Activated CD8-positive, alpha-beta T cell treated with anti-CD3 and anti-CD28 coated beads for 36 hours (primary cell): ENCODE measurements at regions not wholly inside any gene's neighbourhood (a gene's known extent, or its start where the extent isn't known, plus 50 kb on each side); places are given as distances from the start of the nearest gene placed in this dataset.

Experiments used
- ATAC-seq: fragments of 200-7000 bp; cut with Tn5 transposase; one replicate; pipeline ENCODE4 v1.10.0; 2021; ENCODE audit warnings: mild to moderate bottlenecking, moderate library complexity
- CTCF ChIA-PET: fragments of 350-600 bp; sonication (Branson Sonifier 250); formaldehyde crosslinking; loops from one replicate; lab custom pipeline; 2021; ENCODE audit warnings: antibody characterized with exemption; lab: Charles Lee
- POLR2A ChIA-PET: fragments of 350-600 bp; sonication (Branson Sonifier 250); formaldehyde crosslinking; loops from one replicate; lab custom pipeline; 2021; ENCODE audit warnings: antibody characterized with exemption; lab: Charles Lee
- DNase-seq: peaks from one replicate; pipeline ENCODE4 v3.0.0-alpha.2; 2020
- H3K27ac Mint-ChIP-seq: one replicate; pipeline ENCODE4 v1.8.0; 2021; ENCODE audit warnings: mild to moderate bottlenecking, mixed read lengths
- H3K27me3 Mint-ChIP-seq: one replicate; pipeline ENCODE4 v1.8.0; 2021; ENCODE audit warnings: mixed read lengths
- H3K36me3 Mint-ChIP-seq: one replicate; pipeline ENCODE4 v1.8.0; 2021; ENCODE audit warnings: low read depth, mixed read lengths
- H3K4me1 Mint-ChIP-seq: one replicate; pipeline ENCODE4 v1.8.0; 2021; ENCODE audit warnings: low read depth, mixed read lengths
- H3K4me3 Mint-ChIP-seq: one replicate; pipeline ENCODE4 v1.8.0; 2021; ENCODE audit warnings: mild to moderate bottlenecking, moderate library complexity, mixed read lengths
- H3K9me3 Mint-ChIP-seq: one replicate; pipeline ENCODE4 v1.8.0; 2021; ENCODE audit warnings: mixed read lengths
- intact Hi-C: fragments of 100-400 bp; cut with micrococcal nuclease; formaldehyde crosslinking; loops from one replicate; pipeline ENCODE4 v1.10.0; 2022
- TF ChIP-seq, protein P1 (sequence below): fragments of 200-600 bp; IDR thresholded peaks from one replicate; pipeline ENCODE4 v1.8.0; 2022; ENCODE audit warnings: antibody characterized with exemption, mild to moderate bottlenecking

DNA sequence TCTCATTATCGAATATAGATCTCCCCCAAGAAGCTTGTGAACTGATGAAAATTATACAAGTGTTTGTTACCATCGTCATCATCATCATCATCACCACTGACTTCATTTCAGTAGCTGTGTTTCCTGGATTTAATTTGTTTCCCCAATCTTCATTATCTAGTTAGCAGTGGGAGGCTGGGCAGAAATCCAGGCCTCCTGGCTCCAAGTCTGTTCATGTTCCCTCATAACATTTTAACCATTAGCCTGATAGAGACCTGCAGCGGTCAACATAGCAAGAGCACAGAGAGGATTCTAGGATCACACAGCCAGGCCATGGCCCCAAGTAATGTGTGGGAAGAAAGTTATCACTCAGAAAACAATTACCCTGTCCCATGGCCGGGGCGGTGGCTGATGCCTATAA, 526.2 kb upstream of the CDH11 start:
- H3K36me3 Mint-ChIP-seq = no peaks in the 10 kb centered on the region
- ATAC-seq (no peak), DNase-seq (no peak)
- no peaks in the 10 kb centered on the region for H3K4me1 Mint-ChIP-seq
- no peaks in the 10 kb centered on the region for H3K27me3 Mint-ChIP-seq
- intact Hi-C loops = no loop called here
- ChIA-PET CTCF (no interaction called here), POLR2A (no interaction called here)
- no peak overlapping the region for H3K27ac Mint-ChIP-seq
- TF ChIP-seq, protein P1, sequence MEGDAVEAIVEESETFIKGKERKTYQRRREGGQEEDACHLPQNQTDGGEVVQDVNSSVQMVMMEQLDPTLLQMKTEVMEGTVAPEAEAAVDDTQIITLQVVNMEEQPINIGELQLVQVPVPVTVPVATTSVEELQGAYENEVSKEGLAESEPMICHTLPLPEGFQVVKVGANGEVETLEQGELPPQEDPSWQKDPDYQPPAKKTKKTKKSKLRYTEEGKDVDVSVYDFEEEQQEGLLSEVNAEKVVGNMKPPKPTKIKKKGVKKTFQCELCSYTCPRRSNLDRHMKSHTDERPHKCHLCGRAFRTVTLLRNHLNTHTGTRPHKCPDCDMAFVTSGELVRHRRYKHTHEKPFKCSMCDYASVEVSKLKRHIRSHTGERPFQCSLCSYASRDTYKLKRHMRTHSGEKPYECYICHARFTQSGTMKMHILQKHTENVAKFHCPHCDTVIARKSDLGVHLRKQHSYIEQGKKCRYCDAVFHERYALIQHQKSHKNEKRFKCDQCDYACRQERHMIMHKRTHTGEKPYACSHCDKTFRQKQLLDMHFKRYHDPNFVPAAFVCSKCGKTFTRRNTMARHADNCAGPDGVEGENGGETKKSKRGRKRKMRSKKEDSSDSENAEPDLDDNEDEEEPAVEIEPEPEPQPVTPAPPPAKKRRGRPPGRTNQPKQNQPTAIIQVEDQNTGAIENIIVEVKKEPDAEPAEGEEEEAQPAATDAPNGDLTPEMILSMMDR = no peak
- no peaks in the 10 kb centered on the region for H3K9me3 Mint-ChIP-seq
- no peak overlapping the region for H3K4me3 Mint-ChIP-seq

GRCh38 chr16:65644821-65645220, 523.0 kb upstream of the CDH11 start:
- ATAC-seq (no peak), DNase-seq (no peak)
- H3K4me3 Mint-ChIP-seq = no peak overlapping the region
- no peak overlapping the region for H3K27ac Mint-ChIP-seq
- no peaks in the 10 kb centered on the region for H3K36me3 Mint-ChIP-seq
- POLR2A ChIA-PET = no interaction called here
- intact Hi-C loops = no loop called here
- no peaks in the 10 kb centered on the region for H3K27me3 Mint-ChIP-seq
- TF ChIP-seq, protein P1 = no peak
- CTCF ChIA-PET = no interaction called here
- H3K4me1 Mint-ChIP-seq = no peaks in the 10 kb centered on the region
- no peaks in the 10 kb centered on the region for H3K9me3 Mint-ChIP-seq

DNA sequence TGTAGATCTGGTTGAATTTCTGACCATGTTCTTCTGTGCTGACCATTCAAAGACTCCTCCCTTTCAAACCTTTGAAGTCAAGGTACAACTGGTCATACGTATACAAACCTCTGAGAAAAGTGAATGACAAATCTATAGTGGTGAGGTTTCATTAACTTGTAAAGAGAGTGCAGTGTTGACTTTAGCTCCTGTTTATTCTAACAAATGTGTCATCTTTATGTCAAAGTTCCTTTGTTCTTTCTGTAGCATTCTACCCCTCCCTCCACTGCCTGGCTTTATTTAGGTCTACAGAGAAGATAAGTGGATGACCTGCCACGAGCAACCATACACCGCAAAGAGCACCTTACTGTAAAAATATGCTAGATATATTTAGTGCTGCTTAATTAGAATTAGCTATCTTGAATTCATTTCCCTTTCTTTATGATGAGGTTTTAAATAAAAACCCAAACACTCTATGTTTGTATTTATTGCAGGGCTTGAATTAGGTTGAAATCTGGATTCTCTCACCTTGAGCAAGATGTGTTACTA, 520.0 kb upstream of the CDH11 start:
- intact Hi-C loops = no loop called here
- H3K27me3 Mint-ChIP-seq = no peaks in the 10 kb centered on the region
- no peak for ATAC-seq
- peaks cover 1% of the 10 kb centered on the region for H3K9me3 Mint-ChIP-seq
- no peak overlapping the region for H3K4me3 Mint-ChIP-seq
- CTCF ChIA-PET = no interaction called here
- DNase-seq = no peak
- TF ChIP-seq, protein P1 = no peak
- H3K27ac Mint-ChIP-seq = no peak overlapping the region
- no peaks in the 10 kb centered on the region for H3K36me3 Mint-ChIP-seq
- H3K4me1 Mint-ChIP-seq = no peaks in the 10 kb centered on the region
- POLR2A ChIA-PET = interaction anchor here (0.6 kb wide), 1 partner anchor 295 kb away, joined by 3 read pairs; no protein-coding TSS in a partner anchor

DNA sequence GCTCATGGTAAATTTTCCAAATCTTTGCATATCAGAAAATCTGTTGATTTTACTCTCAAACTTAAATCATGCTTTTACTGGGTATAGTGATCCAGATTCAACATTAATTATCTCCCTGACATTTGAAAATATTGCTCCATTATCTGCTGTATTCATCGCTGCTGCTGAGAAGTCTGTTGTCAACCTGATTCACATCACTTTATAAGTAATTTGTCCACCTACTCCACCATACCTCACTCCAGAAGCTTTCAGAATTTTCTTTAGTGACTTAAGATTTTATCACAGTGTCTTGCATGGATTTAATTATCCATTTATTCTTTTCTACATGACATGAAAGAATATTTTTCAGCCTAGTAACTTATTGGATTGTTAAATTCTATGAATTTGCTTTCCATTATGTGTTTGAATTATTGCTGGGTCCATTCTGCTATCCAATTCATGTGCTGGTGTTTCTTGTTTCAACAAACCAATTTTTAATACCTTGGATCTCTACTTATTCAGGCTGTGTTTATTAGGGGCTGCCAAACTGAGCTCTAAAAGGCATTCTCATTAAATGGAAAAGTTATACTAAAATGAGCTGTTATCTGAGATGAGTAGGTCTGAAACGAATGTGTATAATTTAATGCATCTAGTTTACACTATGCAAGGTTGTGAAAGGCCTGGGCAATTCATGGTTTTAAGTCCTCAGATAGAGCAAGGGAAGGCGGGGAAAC, 519.3 kb upstream of the CDH11 start:
- ATAC-seq = no peak
- ChIA-PET CTCF (no interaction called here), POLR2A (no interaction called here)
- TF ChIP-seq, protein P1 = no peak
- Mint-ChIP-seq H3K9me3 (peaks cover 1% of the 10 kb centered on the region), H3K4me3 (no peak overlapping the region), H3K4me1 (no peaks in the 10 kb centered on the region), H3K36me3 (no peaks in the 10 kb centered on the region), H3K27ac (no peak overlapping the region), H3K27me3 (no peaks in the 10 kb centered on the region)
- no peak for DNase-seq
- intact Hi-C loops = no loop called here

- Mint-ChIP-seq H3K36me3 (no peaks in the 10 kb centered on the region), H3K27ac (no peak overlapping the region), H3K9me3 (peaks cover 1% of the 10 kb centered on the region), H3K4me3 (no peak overlapping the region), H3K27me3 (no peaks in the 10 kb centered on the region), H3K4me1 (no peaks in the 10 kb centered on the region)
- no peak for DNase-seq
- TF ChIP-seq, protein P1 = no peak
- intact Hi-C loops = no loop called here
- POLR2A ChIA-PET = no interaction called here
- ATAC-seq = no peak
- CTCF ChIA-PET = no interaction called here
Observed at GRCh38 chr16:65634833-65635232, 513.0 kb upstream of the CDH11 start.
